GM12873 (cell line): ENCODE measurements at regions not wholly inside any gene's neighbourhood (a gene's known extent, or its start where the extent isn't known, plus 50 kb on each side); places are given as distances from the start of the nearest gene placed in this dataset.

Source experiments
- CTCF ChIP-seq: IDR thresholded peaks from 2 replicates; pipeline ENCODE4 v1.5.1; 2012; ENCODE audit warnings: low read depth, mild to moderate bottlenecking, moderate library complexity, low read length, control low read depth; ENCODE audit not compliant: insufficient read depth; ENCODE audit errors: missing control alignments

DNA sequence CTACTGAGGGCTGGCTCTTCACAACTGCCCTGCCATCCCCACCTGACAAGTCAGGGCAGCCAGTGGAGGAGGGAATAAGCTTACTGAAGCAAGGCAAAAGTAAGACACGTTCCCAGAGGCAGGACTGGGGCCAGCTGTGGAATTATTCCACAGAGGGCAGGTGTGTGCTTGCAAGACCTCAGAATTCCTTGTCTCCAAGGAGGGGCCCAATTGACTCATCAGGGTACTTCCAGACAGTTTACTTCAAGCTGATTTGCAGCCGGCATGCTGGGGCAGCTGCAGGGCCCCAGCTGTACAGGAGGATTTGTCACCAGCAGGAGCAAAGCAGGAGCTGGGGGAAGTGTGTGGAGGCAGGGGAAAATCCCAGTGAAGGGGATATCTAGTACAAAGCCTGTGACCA lies 167.5 kb upstream of the CAMK1G start:
- TF ChIP-seq CTCF = no peak

DNA sequence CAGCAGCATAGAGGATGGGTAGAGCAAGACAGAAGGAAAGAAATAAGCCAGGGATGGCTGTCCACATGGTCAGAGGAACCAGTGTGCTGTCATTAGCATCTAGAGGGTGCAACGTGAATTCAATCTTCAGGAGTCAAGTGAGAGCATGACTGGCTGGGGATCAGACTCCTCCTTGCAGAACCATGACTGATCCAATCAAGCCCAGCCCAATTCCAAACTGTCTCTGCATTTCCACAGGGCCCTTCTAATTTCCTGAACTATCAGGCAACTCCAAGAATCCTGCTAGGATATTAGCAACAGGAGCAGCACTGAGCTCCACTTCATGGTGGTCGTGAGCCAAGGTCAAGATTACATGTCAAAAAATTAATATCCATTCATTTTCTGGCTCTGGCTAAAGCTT lies 166.8 kb upstream of the CAMK1G start:
- TF ChIP-seq CTCF = no peak

GRCh38 chr1:209417761-209418160 lies 165.8 kb upstream of the CAMK1G start:
- no peak for TF ChIP-seq CTCF

DNA sequence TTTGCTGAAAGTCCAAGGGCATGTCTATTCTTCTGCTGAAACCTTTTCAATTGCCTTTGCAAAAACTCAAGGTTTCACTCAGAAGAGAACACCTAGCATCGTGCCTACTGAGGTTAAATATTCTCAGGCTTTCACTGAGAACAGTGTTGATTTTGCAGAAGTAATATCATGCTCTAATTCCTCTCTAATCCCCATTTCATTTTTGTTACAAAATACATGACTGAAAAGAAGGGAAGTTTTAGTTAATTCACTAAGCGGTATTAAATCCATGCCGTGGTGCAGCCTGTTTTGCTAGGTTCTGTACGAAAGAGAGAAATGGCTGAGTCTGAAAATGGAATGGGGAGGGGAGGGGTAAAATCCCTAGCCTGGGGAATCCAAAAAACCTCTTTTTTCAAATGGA lies 163.2 kb upstream of the CAMK1G start:
- TF ChIP-seq CTCF = no peak

DNA sequence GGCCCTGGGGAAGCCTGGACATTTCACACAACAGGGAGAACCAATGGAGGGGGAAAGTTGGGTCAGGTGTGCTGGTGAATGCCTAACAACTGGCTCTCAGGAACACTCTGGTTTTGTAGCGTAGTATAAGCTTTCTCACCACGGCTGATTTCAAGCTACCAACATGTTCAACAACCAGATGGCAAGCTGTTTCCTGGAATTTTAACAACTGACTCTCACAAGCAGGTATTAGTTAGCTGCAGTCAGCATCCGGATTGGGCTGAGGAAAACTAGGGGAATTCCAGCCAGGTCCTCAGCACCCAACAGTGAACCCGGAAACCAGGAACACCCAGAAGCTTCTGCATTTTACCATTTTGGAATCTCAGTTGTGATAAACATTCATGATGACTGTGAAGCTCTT lies 162.3 kb upstream of the CAMK1G start:
- TF ChIP-seq CTCF = no peak

DNA sequence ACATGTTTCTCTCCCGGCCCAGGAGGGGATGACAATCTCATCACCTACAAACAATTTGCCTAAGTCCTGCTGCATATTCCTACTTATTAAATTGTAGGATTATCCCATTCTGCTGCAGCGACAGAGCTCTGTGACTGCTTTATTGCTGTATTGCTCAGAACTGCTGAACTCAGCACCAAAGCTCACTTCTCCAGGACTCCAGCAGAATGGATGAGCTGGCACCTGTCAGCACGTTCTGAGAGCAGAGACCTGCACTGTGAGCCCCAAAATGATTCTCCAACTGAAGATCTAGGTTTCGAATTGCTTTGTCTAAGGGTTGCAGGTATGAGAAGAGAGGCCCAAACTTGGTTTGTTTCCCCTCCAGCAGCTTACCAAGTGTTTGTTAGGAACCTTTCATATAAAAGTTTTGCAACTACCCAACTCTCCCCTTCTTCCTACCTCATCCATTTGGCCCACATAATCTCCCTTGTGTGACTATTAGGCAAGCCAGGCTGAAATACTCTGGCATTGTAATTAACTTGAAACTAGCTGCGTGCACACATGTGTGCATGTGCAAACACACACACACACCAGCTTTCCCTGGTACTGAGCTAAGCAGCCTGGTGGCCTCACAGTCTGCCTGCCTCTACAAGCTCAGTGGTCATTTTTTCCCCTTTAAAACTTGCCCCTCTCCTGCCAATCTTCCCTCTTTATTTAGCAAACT lies 161.4 kb upstream of the CAMK1G start:
- no peak for TF ChIP-seq CTCF

GRCh38 chr1:209425959-209426358 lies 157.6 kb upstream of the CAMK1G start:
- TF ChIP-seq CTCF = no peak
